ENCODE measurements at regions not wholly inside any gene's neighbourhood (a gene's known extent, or its start where the extent isn't known, plus 50 kb on each side); places are given as distances from the start of the nearest gene placed in this dataset.

- no peaks in the 10 kb centered on the region for H3K36me3 ChIP-seq
- H3K9me3 ChIP-seq, result no peaks in the 10 kb centered on the region
- no peak overlapping the region for H3K4me3 ChIP-seq (ENCODE audit: low read depth, low read length)
- no peak for DNase-seq
- TF ChIP-seq CTCF (IDR thresholded peaks at IDR 0.05; ENCODE audit: low read depth, low read length), result no peak
- no peaks in the 10 kb centered on the region for H3K4me1 ChIP-seq
- H3K27me3 ChIP-seq, result no peaks in the 10 kb centered on the region
Observed at GRCh38 chr4:31234901-31235300, 514.7 kb downstream of the PCDH7 start.

GRCh38 chr4:31236020-31236638, 516.0 kb downstream of the PCDH7 start:
- DNase-seq, result no peak
- no peaks in the 10 kb centered on the region for H3K27me3 ChIP-seq
- no peak overlapping the region for H3K4me3 ChIP-seq (ENCODE audit: low read depth, low read length)
- TF ChIP-seq CTCF (IDR thresholded peaks at IDR 0.05; ENCODE audit: low read depth, low read length), result no peak
- no peaks in the 10 kb centered on the region for H3K4me1 ChIP-seq
- no peaks in the 10 kb centered on the region for H3K9me3 ChIP-seq
- no peaks in the 10 kb centered on the region for H3K36me3 ChIP-seq

GRCh38 chr4:31236639-31237173, 516.5 kb downstream of the PCDH7 start:
- Histone ChIP-seq H3K27me3 (no peaks in the 10 kb centered on the region), H3K4me3 (ENCODE audit: low read depth, low read length) (no peak overlapping the region), H3K9me3 (no peaks in the 10 kb centered on the region), H3K4me1 (no peaks in the 10 kb centered on the region), H3K36me3 (no peaks in the 10 kb centered on the region)
- TF ChIP-seq CTCF (IDR thresholded peaks at IDR 0.05; ENCODE audit: low read depth, low read length), result no peak
- DNase-seq, result no peak

GRCh38 chr4:31237233-31237632, 517.1 kb downstream of the PCDH7 start:
- Histone ChIP-seq H3K9me3 (no peaks in the 10 kb centered on the region), H3K4me3 (ENCODE audit: low read depth, low read length) (no peak overlapping the region), H3K36me3 (no peaks in the 10 kb centered on the region), H3K4me1 (no peaks in the 10 kb centered on the region), H3K27me3 (no peaks in the 10 kb centered on the region)
- no peak for DNase-seq
- no peak for TF ChIP-seq CTCF (IDR thresholded peaks at IDR 0.05; ENCODE audit: low read depth, low read length)

- no peak for TF ChIP-seq CTCF (IDR thresholded peaks at IDR 0.05; ENCODE audit: low read depth, low read length)
- Histone ChIP-seq H3K4me3 (ENCODE audit: low read depth, low read length) (no peak overlapping the region), H3K27me3 (no peaks in the 10 kb centered on the region), H3K36me3 (no peaks in the 10 kb centered on the region), H3K9me3 (no peaks in the 10 kb centered on the region), H3K4me1 (no peaks in the 10 kb centered on the region)
- no peak for DNase-seq
Observed at GRCh38 chr4:31239886-31240285, 519.7 kb downstream of the PCDH7 start.

- no peak for DNase-seq
- Histone ChIP-seq H3K27me3 (no peaks in the 10 kb centered on the region), H3K4me1 (no peaks in the 10 kb centered on the region), H3K4me3 (ENCODE audit: low read depth, low read length) (no peak overlapping the region), H3K36me3 (no peaks in the 10 kb centered on the region), H3K9me3 (no peaks in the 10 kb centered on the region)
- no peak for TF ChIP-seq CTCF (IDR thresholded peaks at IDR 0.05; ENCODE audit: low read depth, low read length)
Observed at GRCh38 chr4:31241504-31242106, 521.4 kb downstream of the PCDH7 start.

All from BE2C (cell line).